ENCODE measurements at regions not wholly inside any gene's neighbourhood (a gene's known extent, or its start where the extent isn't known, plus 50 kb on each side); places are given as distances from the start of the nearest gene placed in this dataset.

- no peak for DNase-seq
Measured at GRCh38 chr20:48324744-48325143, 503.1 kb downstream of the PREX1 start.

GRCh38 chr20:48321271-48321670, 506.5 kb downstream of the PREX1 start:
- DNase-seq, result no peak

GRCh38 chr20:48319943-48320584, 507.7 kb downstream of the PREX1 start:
- no peak for DNase-seq

DNA sequence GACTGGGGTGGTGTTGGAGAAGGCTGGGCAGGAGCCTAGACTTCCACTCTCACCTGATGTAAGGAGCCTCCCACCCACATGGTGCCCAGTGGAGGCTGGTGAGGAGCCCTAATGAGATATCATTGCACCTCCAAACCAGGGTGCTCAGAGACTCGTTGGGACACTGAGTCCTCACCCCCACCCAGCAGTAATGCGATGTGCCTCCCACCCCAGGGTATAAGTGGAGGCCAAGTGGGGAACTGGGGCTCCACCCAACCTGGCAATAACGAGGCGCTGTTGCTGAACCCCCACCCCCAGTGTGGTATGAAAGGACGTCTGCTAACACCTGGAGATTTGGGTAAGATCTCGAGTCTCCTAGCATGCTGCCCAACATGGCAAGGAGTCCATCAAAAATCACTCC, 510.2 kb downstream of the PREX1 start:
- no peak for DNase-seq

GRCh38 chr20:48314925-48315592, 512.7 kb downstream of the PREX1 start:
- no peak for DNase-seq

GRCh38 chr20:48313324-48313723, 514.5 kb downstream of the PREX1 start:
- no peak for DNase-seq

DNA sequence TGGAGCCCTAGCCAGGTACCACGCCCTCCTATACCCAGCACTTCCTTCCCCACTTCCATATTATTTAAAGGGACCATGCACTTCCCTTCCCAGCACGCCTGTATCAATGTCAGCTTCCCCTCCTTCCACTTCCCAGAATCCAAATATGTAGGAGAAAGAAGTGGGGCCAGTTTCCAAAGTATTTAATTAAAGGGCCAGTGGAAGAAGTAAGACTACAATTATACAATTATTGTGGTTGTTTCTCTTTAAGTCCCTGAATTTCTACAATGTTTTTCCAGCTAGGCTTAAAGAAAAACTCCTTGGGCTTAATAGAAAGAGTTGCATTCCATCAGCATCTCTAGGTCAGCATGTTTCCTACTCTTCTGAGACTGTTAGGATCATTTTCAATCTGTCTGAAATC, 515.8 kb downstream of the PREX1 start:
- DNase-seq, result no peak

DNA sequence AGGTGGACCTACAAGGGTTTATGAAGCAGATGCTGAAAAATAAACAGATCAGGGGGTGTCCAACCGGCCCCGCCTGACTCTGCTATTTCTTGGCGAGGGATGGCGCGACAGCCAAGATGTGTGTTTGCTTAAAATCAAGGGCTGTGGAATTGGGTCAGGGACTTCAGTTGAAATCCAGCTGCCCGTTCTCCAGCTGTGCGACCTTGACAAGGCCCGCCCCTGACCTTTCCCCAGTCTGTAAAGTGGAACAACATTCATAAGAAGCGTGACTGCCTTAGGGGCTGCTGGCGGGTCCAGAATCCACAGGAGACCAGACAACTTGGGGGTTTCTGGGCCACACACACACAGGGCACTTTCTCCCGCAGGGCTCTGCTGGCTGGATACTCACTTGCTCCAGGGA, 517.5 kb downstream of the PREX1 start:
- DNase-seq, result no peak

GRCh38 chr20:48309293-48309692, 518.5 kb downstream of the PREX1 start:
- no peak for DNase-seq

- DNase-seq, result no peak
Measured at GRCh38 chr20:48308882-48309281, 518.9 kb downstream of the PREX1 start.

GRCh38 chr20:48308232-48308781, 519.5 kb downstream of the PREX1 start:
- DNase-seq, result no peak

DNA sequence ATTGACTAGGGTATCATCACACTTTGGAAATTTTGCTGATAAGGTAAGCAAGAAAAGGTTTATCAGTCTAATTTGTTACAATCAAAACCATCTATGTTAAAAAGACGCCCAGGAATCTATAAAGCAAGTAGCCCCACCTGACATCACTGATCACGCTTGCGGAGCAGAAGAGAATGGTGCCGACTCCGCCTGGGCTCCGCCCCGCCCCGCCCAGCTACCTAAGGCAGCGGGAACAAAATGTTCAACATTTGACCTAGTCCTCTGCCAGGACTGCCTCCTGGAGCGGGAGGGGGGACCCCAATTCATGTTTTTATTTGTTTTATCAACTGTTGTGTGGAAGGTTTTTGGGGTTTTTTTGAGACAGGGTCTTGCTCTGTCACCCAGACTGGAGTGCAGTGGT, 520.5 kb downstream of the PREX1 start:
- no peak for DNase-seq

- no peak for DNase-seq
Measured at GRCh38 chr20:48302844-48303542, 517.7 kb upstream of the SULF2 start.

DNA sequence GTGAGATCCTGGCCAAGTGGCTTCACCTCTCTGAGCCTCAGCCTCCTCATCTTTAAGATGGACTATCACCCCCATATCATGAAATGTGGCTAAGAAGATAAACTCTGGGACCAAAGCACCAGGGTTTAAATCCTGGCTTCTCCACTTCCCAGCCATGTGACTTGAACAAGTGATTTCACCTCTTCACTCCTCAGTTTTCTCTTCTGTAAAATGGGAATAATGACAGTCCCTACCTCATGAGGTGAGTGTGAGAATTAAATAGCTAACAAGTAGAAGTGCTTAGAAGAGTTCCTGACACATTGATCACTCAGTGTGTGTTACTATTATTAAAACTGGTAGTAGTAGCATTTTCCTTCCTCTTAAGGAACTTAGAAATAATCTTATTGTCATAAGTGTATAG, 516.9 kb upstream of the SULF2 start:
- DNase-seq, result no peak

DNA sequence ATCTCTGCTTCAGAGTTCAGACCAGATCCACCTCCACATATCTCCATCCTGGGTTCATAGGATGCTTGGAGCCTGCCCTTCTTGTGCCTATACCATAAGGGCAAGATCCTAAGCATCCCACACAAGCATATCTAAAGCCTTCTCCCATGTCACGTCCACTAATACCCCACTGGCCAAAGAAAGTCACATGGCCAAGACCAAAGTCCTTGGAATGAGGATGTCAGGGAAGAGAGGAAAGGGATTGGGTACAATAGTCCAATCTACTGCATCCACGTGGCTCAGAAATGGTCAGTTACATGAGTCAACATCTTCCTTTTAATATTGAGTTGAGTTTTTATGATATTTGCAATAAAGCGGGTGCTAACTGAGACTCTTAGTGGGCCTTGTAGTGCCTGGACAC, 515.9 kb upstream of the SULF2 start:
- no peak for DNase-seq

DNA sequence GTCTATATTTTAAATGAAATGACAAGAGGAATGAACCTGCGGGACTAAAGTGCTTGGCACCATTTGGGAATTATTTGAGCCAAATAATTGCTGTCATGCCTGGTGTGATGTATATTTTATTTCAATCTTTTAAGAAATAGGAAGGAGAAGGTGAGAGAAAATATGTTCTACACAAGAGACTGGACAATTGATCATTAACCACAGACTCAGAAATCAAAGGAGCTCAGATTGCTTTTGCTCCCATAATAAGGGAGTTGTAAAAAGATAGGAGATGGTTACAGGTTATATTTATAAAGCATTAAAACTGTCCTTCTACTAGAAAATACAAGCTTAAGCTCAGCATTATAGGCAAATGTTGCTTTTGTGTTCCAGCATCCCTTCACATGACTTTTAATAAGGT, 515.2 kb upstream of the SULF2 start:
- DNase-seq, result no peak

DNA sequence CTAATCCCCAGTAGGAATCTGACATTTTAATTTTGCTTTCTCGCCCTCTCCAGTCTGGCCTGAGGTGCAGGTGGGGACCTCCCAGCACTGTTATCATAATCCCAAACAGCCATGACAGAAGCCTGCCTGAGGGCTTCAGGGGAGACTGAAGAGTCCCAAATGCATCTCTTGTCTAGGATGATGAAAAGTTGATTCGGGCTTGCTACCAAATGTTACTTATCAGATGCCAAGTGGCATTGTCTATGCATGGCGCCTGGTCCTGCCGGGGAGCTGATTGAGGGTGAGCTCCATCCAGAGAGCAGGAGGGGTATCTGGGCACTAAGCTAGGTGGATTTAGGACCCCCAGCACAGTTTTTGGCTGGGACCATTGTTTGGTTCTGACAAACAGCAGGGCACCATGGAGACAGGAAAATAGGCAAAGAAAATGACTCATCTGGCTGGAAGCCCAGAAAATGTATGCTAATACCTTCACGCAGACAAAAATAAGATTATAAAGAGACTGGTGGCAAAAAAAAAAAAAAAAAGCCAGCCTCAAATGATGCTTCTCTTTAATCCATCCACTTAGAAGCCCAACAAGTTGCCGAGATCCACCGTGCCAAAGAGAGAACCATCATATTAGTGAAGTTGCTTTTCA, 513.7 kb upstream of the SULF2 start:
- DNase-seq, result no peak

DNA sequence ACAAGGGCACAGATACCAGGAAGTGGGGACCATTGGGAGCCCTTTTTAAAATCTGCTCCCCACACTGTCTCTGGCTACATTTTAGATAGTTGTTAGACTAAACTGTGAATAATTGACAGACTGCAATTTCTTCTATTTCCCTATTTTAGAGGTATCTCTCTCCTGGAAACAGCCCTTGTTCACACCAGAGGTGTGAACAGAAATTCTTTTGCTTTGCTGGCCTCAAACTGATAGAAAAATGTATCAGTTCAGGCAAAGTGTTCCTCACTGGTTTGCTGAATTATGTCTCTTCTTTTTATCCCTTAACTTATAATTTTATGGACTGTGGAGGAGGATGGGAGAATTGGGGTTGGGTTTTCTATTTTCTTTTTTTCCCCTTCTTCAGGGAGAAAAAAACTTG, 513.2 kb upstream of the SULF2 start:
- DNase-seq, result no peak

DNA sequence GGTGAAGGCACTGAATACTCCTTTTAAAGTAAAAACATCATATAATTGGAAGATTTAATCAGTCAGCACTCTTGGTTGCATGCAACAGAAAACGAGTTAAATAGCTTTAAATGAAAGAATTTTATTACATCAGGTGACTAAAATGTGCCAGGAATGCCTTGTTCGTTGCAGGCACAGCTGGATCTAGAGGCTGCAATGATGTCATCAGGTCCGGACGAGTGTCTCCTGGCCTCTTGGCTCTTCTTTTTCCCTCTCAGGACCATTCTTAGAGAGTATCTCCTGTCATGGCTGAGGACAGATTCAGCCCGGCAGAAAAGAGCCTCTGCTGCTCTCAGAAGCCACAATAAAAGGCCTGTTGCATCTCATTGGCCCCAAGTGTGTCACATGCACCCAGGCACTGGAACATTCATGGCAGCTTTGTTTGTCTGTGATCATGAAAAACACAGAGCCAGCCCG, 510.7 kb upstream of the SULF2 start:
- DNase-seq, result no peak

- DNase-seq, result no peak
Measured at GRCh38 chr20:48295445-48295903, 510.2 kb upstream of the SULF2 start.

DNA sequence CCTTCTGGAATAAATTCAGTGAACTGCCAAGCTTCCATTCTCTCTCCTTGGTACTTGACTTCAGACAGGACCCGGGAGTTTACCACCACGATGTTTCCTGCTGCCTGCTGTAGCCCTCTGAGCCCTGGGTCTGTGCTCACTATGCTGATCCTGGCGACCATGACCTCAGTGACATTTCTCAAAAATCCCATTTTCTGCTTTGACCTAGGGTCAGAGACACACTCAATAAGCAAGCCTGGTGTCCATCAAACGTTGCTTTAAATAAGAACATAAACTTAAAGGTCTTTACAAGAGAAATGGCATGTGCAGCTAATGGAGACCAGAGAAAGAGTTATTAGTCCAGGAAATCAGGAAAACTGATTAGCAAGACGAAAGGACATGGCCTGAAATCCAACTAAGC, 509.7 kb upstream of the SULF2 start:
- DNase-seq, result no peak

- DNase-seq, result no peak
Measured at GRCh38 chr20:48294196-48294595, 508.9 kb upstream of the SULF2 start.

GRCh38 chr20:48293671-48294070, 508.4 kb upstream of the SULF2 start:
- no peak for DNase-seq
